ENCODE measurements at regions not wholly inside any gene's neighbourhood (a gene's known extent, or its start where the extent isn't known, plus 50 kb on each side); places are given as distances from the start of the nearest gene placed in this dataset.
"Not testable (repeated sequence)": the region's sequence is repeated elsewhere in the genome, so short reads cannot be mapped to it uniquely, and the experiment has no call there.

GRCh38 chr5:118165619-118166018 is 822.7 kb downstream of the DTWD2 start:
- intact Hi-C loops (cut with DNase I): no loop called here
- no peak for DNase-seq (ENCODE audit: low spot score)

- intact Hi-C loops (cut with DNase I): no loop called here
- no peak for DNase-seq (ENCODE audit: low spot score)
Observed at GRCh38 chr5:118156181-118156580, 832.2 kb downstream of the DTWD2 start.

- no peak for DNase-seq (ENCODE audit: low spot score)
- intact Hi-C loops (cut with DNase I): no loop called here
Observed at GRCh38 chr5:118146824-118147223, 841.5 kb downstream of the DTWD2 start.

GRCh38 chr5:118144540-118144939 is 843.8 kb downstream of the DTWD2 start:
- intact Hi-C loops (cut with DNase I): no loop called here
- no peak for DNase-seq (ENCODE audit: low spot score)

- DNase-seq (ENCODE audit: low spot score): no peak
- intact Hi-C loops (cut with DNase I): no loop called here
Observed at GRCh38 chr5:118139361-118139760, 849.0 kb downstream of the DTWD2 start.

- intact Hi-C loops (cut with DNase I): no loop called here
- DNase-seq (ENCODE audit: low spot score): no peak
Observed at GRCh38 chr5:118126159-118126558, 862.2 kb downstream of the DTWD2 start.

- intact Hi-C loops (cut with DNase I): no loop called here
- DNase-seq (ENCODE audit: low spot score): no peak
Observed at GRCh38 chr5:118125687-118126086, 862.7 kb downstream of the DTWD2 start.

- intact Hi-C loops (cut with DNase I): no loop called here
Observed at GRCh38 chr5:118121258-118121657, 867.1 kb downstream of the DTWD2 start.

GRCh38 chr5:118115791-118116190 is 872.6 kb downstream of the DTWD2 start:
- intact Hi-C loops (cut with DNase I): no loop called here

More at GRCh38 chr5:118121258-118121657, 867.1 kb downstream of the DTWD2 start:
- no peak for DNase-seq (ENCODE audit: low spot score)

GRCh38 chr5:118111956-118112355 is 876.4 kb downstream of the DTWD2 start:
- no peak for DNase-seq (ENCODE audit: low spot score)
- intact Hi-C loops (cut with DNase I): no loop called here

More at GRCh38 chr5:118115791-118116190, 872.6 kb downstream of the DTWD2 start:
- no peak for DNase-seq (ENCODE audit: low spot score)

GRCh38 chr5:118107246-118107645 is 881.1 kb downstream of the DTWD2 start:
- DNase-seq (ENCODE audit: low spot score); intact Hi-C loops (cut with DNase I): not testable (repeated sequence)

- DNase-seq (ENCODE audit: low spot score): no peak
- intact Hi-C loops (cut with DNase I): no loop called here
Observed at GRCh38 chr5:118098716-118099115, 889.6 kb downstream of the DTWD2 start.

- intact Hi-C loops (cut with DNase I): no loop called here
- no peak for DNase-seq (ENCODE audit: low spot score)
Observed at GRCh38 chr5:118095115-118095514, 893.2 kb downstream of the DTWD2 start.

- intact Hi-C loops (cut with DNase I): no loop called here
- no peak for DNase-seq (ENCODE audit: low spot score)
Observed at GRCh38 chr5:118088448-118088847, 899.9 kb downstream of the DTWD2 start.

GRCh38 chr5:118076490-118076889 is 911.9 kb downstream of the DTWD2 start:
- intact Hi-C loops (cut with DNase I): no loop called here

GRCh38 chr5:118070041-118070440 is 918.3 kb downstream of the DTWD2 start:
- no peak for DNase-seq (ENCODE audit: low spot score)
- intact Hi-C loops (cut with DNase I): no loop called here

More at GRCh38 chr5:118076490-118076889, 911.9 kb downstream of the DTWD2 start:
- DNase-seq (ENCODE audit: low spot score): no peak

GRCh38 chr5:118069452-118069851 is 918.9 kb downstream of the DTWD2 start:
- DNase-seq (ENCODE audit: low spot score): no peak
- intact Hi-C loops (cut with DNase I): no loop called here

- DNase-seq (ENCODE audit: low spot score): no peak
- intact Hi-C loops (cut with DNase I): no loop called here
Observed at GRCh38 chr5:118068886-118069285, 919.5 kb downstream of the DTWD2 start.

GRCh38 chr5:118063836-118064235 is 924.5 kb downstream of the DTWD2 start:
- intact Hi-C loops (cut with DNase I); DNase-seq (ENCODE audit: low spot score): not testable (repeated sequence)

GRCh38 chr5:118060833-118061232 is 927.5 kb downstream of the DTWD2 start:
- intact Hi-C loops (cut with DNase I): no loop called here
- no peak for DNase-seq (ENCODE audit: low spot score)

- DNase-seq (ENCODE audit: low spot score): no peak
- intact Hi-C loops (cut with DNase I): no loop called here
Observed at GRCh38 chr5:118052503-118052902, 935.8 kb downstream of the DTWD2 start.

GRCh38 chr5:118044169-118044568 is 944.2 kb downstream of the DTWD2 start:
- no peak for DNase-seq (ENCODE audit: low spot score)
- intact Hi-C loops (cut with DNase I): no loop called here

All from cardiac septum (tissue), 1 donor.